Neural cell (in vitro differentiated cells): ENCODE measurements at regions not wholly inside any gene's neighbourhood (a gene's known extent, or its start where the extent isn't known, plus 50 kb on each side); places are given as distances from the start of the nearest gene placed in this dataset.

Experiments used
- EZH2 ChIP-seq: fragments of 200-600, 300-800 bp; shearing (Covaris generic), sonication (generic); IDR thresholded peaks from 2 replicates; pipeline ENCODE4 v1.6.1; 2014; ENCODE audit warnings: antibody characterized with exemption, low read length, borderline replicate concordance, mild to moderate bottlenecking; ENCODE audit not compliant: insufficient read depth, poor library complexity, severe bottlenecking
- POLR2AphosphoS5 ChIP-seq: IDR thresholded peaks from 2 replicates; pipeline ENCODE4 v1.6.1; 2012
- TAF1 ChIP-seq: IDR thresholded peaks from 2 replicates; pipeline ENCODE4 v1.6.1; 2012; ENCODE audit warnings: low read depth

GRCh38 chr4:153933915-153934687 lies 145.2 kb upstream of the SFRP2 start:
- TF ChIP-seq EZH2: no peak
- no peak for TF ChIP-seq POLR2AphosphoS5
- no peak for TF ChIP-seq TAF1
